ENCODE measurements at regions not wholly inside any gene's neighbourhood (a gene's known extent, or its start where the extent isn't known, plus 50 kb on each side); places are given as distances from the start of the nearest gene placed in this dataset.
A peak's percentile ranks its signal among the peaks of the same experiment; 100 is the strongest.

GRCh38 chr14:62087191-62087590 lies 325.0 kb downstream of the SNAPC1 start:
- H3T11ph ChIP-seq (ENCODE audit: low read length), result no peak overlapping the region
- no peak overlapping the region for H3K9ac ChIP-seq (ENCODE audit: extremely low read depth, insufficient read length, low read length)
- no peaks in the 10 kb centered on the region for H3K79me1 ChIP-seq (ENCODE audit: insufficient read depth, low read depth, low read length, poor library complexity, severe bottlenecking)
- no peaks in the 10 kb centered on the region for H4K20me1 ChIP-seq (ENCODE audit: control insufficient read depth, insufficient read depth, insufficient read length)
- H4K91ac ChIP-seq (ENCODE audit: insufficient read length, low read depth, low read length), result no peak overlapping the region
- H3K27me3 ChIP-seq (ENCODE audit: insufficient read depth, low read length), result no peaks in the 10 kb centered on the region
- no peak overlapping the region for H3K14ac ChIP-seq (ENCODE audit: insufficient read depth, low read length)
- peak overlapping the region; percentile 23 for H2BK120ac ChIP-seq (ENCODE audit: low read depth, low read length, poor library complexity, severe bottlenecking)
- no peaks in the 10 kb centered on the region for H3K79me2 ChIP-seq (ENCODE audit: insufficient read depth, low read length)
- Mint-ChIP-seq H3K27ac (no peak overlapping the region), H3K4me1 (peaks cover 0 to 6% of the 10 kb centered on the region in 2 experiments; a peak in 1 of 4 replicates), H3K4me3 (no peak overlapping the region), H3K9me3 (peaks cover 6 to 9% of the 10 kb centered on the region in 2 experiments; a peak in 4 of 5 replicates), H3K27me3 (ENCODE audit: low read depth) (no peaks in the 10 kb centered on the region), H3K36me3 (ENCODE audit: insufficient read depth in 1 of 3, low read depth in 3 of 3) (peaks cover 3 to 6% (median 4%) of the 10 kb centered on the region in 3 experiments; a peak in 6 of 7 replicates)
- H3K56ac ChIP-seq (ENCODE audit: insufficient read length, low read depth, low read length), result no peak overlapping the region
- no peak overlapping the region for H2AK5ac ChIP-seq (ENCODE audit: insufficient read length, low read length)
- H3K4ac ChIP-seq (ENCODE audit: low read depth, low read length), result no peak overlapping the region
- no peak overlapping the region for H2AFZ ChIP-seq (ENCODE audit: low read length)
- no peak overlapping the region for H3K4me2 ChIP-seq (ENCODE audit: insufficient read depth, insufficient read length, low read length)
- no peak overlapping the region for H4K8ac ChIP-seq (replicated peaks; ENCODE audit: insufficient read length, low read depth, low read length)
- no peak for DNase-seq
- H3K27ac ChIP-seq (ENCODE audit: insufficient read length, low read depth, low read length), result no peak overlapping the region
- H2BK20ac ChIP-seq (ENCODE audit: low read depth, low read length, poor library complexity, severe bottlenecking), result no peak overlapping the region
- no peak overlapping the region for H4K5ac ChIP-seq (ENCODE audit: insufficient read length, low read depth, low read length)
- H3K9me3 ChIP-seq (ENCODE audit: control insufficient read depth, low read depth, low read length), result no peaks in the 10 kb centered on the region
- no peak overlapping the region for H3K18ac ChIP-seq (ENCODE audit: insufficient read length, low read depth, low read length)
- H2BK12ac ChIP-seq (ENCODE audit: insufficient read length, low read depth, low read length), result no peak overlapping the region
- no peak overlapping the region for H2BK15ac ChIP-seq (ENCODE audit: low read depth, low read length)
- no peak for TF ChIP-seq CTCF (conservative IDR thresholded peaks at IDR 0.05)
- H3K23me2 ChIP-seq (ENCODE audit: insufficient read length, low read depth, low read length, poor library complexity, severe bottlenecking), result no peaks in the 10 kb centered on the region
- H3K23ac ChIP-seq (ENCODE audit: insufficient read length, low read depth, low read length), result no peak overlapping the region
- no CpG with 5 or more reads among the region's 14 CpGs for WGBS (ENCODE audit: extremely low coverage, insufficient read length, low lambda C conversion rate)
- no peak overlapping the region for H2BK5ac ChIP-seq (ENCODE audit: insufficient read length, low read length)
- no peaks in the 10 kb centered on the region for H3K4me1 ChIP-seq (ENCODE audit: insufficient read depth, low read length)

Data from H9 (cell line).